Pancreas (tissue), 10 donors: ENCODE measurements at regions not wholly inside any gene's neighbourhood (a gene's known extent, or its start where the extent isn't known, plus 50 kb on each side); places are given as distances from the start of the nearest gene placed in this dataset.
A peak's percentile ranks its signal among the peaks of the same experiment; 100 is the strongest.

Source experiments
- ATAC-seq, 4 donors: fragments of 200-7000 bp; cut with Tn5 transposase; one replicate each; pipeline versions ENCODE4 v1.8.0 to v1.9.1; 2020; ENCODE audit warnings: mild to moderate bottlenecking in 4 of 4, moderate library complexity in 4 of 4
- DNase-seq, 6 donors: peaks; one replicate each; pipeline ENCODE4 v3.0.0-alpha.2; 2020
- FAIRE-seq: peaks from 2 replicates; lab custom pipeline; 2012; peaks lifted over from hg19 to GRCh38; lab: Jason Lieb, UNC
- H3K27ac ChIP-seq, 4 donors: fragments of 200-600 bp; sonication (generic); 1 replicate in 3 of 4; 2 replicates in 1 of 4; pipeline versions ENCODE4 v1.5.0 to v1.8.0; 2020
- H3K27me3 ChIP-seq, 4 donors: fragments of 200-600 bp; one replicate each; pipeline ENCODE4 v1.8.0; 2021
- H3K36me3 ChIP-seq, 3 donors: fragments of 200-600 bp; sonication (generic) in 1 of 3; one replicate each; pipeline versions ENCODE4 v1.5.0 to v1.8.0; 2020 to 2021
- H3K4me1 ChIP-seq, 3 donors: fragments of 200-600 bp; one replicate each; pipeline ENCODE4 v1.8.0; 2021
- H3K4me3 ChIP-seq, 4 donors: fragments of 200-600 bp; sonication (generic) in 2 of 4; one replicate each; pipeline versions ENCODE4 v1.5.0 to v1.8.0; 2020 to 2021
- H3K9me3 ChIP-seq, 4 donors: fragments of 200-600 bp; one replicate each; pipeline ENCODE4 v1.8.0; 2021
- CTCF ChIP-seq, 4 donors: fragments of 200-600 bp; sonication (generic) in 3 of 4; IDR thresholded peaks; one replicate each; pipeline versions ENCODE4 v1.5.0 to v1.8.0; 2021; ENCODE audit warnings: antibody characterized with exemption in 4 of 4
- WGBS, 2 donors: extraction: QIAGEN DNeasy Blood & Tissue Kit; methylation state at CpG; one replicate each; pipeline ENCODE4 v1.1.7; 2013; 5-methylcytosine and 5-hydroxymethylcytosine counted together
- intact Hi-C, 3 donors: fragments of 100-400 bp; cut with DNase I; formaldehyde crosslinking; loops; one replicate each; pipeline versions ENCODE4 v1.11.1 to v1.14.2; 2022
- donor health status: healthy with polysubstance abuse.
- donor health status: DM: no; HTN: no; CAD: no; lungs with moderate emphysema.
- donor health status: DM: no; HTN: no; CAD: no.
- donor health status: control.
- donor health status: control.
- donor health status: Bipolar disorder and iron deficiency.
- donor health status: DM: yes; HTN: yes; CAD: no.
- donor health status: DM: no; HTN: no; CAD: no.
- donor health status: DM: no; HTN: no; CAD: no.
- donor health status: DM: yes; HTN: yes; CAD: no.

GRCh38 chr6:165991341-165991740 lies 176.3 kb downstream of the TBXT start:
- Histone ChIP-seq H3K27me3 (peaks cover 0 to 6% (median 0%) of the 10 kb centered on the region in 4 donors), H3K4me3 (no peak overlapping the region), H3K27ac (no peak overlapping the region), H3K36me3 (no peaks in the 10 kb centered on the region), H3K9me3 (no peaks in the 10 kb centered on the region), H3K4me1 (peaks cover 0 to 3% (median 0%) of the 10 kb centered on the region in 3 donors)
- no peak for TF ChIP-seq CTCF (IDR thresholded peaks at IDR 0.05)
- DNase-seq (no peak), ATAC-seq (no peak), FAIRE-seq (no peak)
- 62 to 76% methylated on average over 14 of the region's 14 CpGs for WGBS, 2 donors
- intact Hi-C loops, result no loop called here

GRCh38 chr6:165990216-165990615 lies 177.4 kb downstream of the TBXT start:
- peaks cover 0 to 6% (median 0%) of the 10 kb centered on the region in 4 donors for H3K27me3 ChIP-seq
- no peak for TF ChIP-seq CTCF (IDR thresholded peaks at IDR 0.05)
- intact Hi-C loops, result no loop called here
- DNase-seq, result no peak
- peaks cover 0 to 3% (median 0%) of the 10 kb centered on the region in 3 donors for H3K4me1 ChIP-seq
- H3K36me3 ChIP-seq, result no peaks in the 10 kb centered on the region
- ATAC-seq, result no peak
- no peak overlapping the region for H3K27ac ChIP-seq
- WGBS, 2 donors, result 47 to 56% methylated on average over 2 of the region's 2 CpGs
- H3K4me3 ChIP-seq, result no peak overlapping the region
- H3K9me3 ChIP-seq, result no peaks in the 10 kb centered on the region
- FAIRE-seq, result no peak

- intact Hi-C loops, result no loop called here
- ATAC-seq, result peak in 3 of 4 donors; percentile 40 to 49 (median 40)
- Histone ChIP-seq H3K4me3 (peak overlapping the region in 2 of 4 donors; percentile 10 to 37), H3K27me3 (peaks cover 0 to 6% (median 0%) of the 10 kb centered on the region in 4 donors), H3K27ac (peak overlapping the region in 1 of 4 donors; percentile 22), H3K4me1 (peaks cover 0 to 3% (median 0%) of the 10 kb centered on the region in 3 donors), H3K36me3 (no peaks in the 10 kb centered on the region), H3K9me3 (no peaks in the 10 kb centered on the region)
- no peak for TF ChIP-seq CTCF (IDR thresholded peaks at IDR 0.05)
- no peak for FAIRE-seq
- no peak for DNase-seq
- 3 to 4% methylated on average over 39 to 43 of the region's 43 CpGs for WGBS, 2 donors
These were observed 178.7 kb downstream of the TBXT start for GRCh38 chr6:165988757-165989456.

- Histone ChIP-seq H3K4me3 (peak overlapping the region in 2 of 4 donors; percentile 10 to 37), H3K9me3 (no peaks in the 10 kb centered on the region), H3K27ac (peak overlapping the region in 1 of 4 donors; percentile 22), H3K27me3 (peaks cover 0 to 6% (median 0%) of the 10 kb centered on the region in 4 donors), H3K36me3 (no peaks in the 10 kb centered on the region), H3K4me1 (peaks cover 0 to 3% (median 0%) of the 10 kb centered on the region in 3 donors)
- intact Hi-C loops, result no loop called here
- no peak for TF ChIP-seq CTCF (IDR thresholded peaks at IDR 0.05)
- ATAC-seq (peak in 1 of 4 donors; percentile 26), DNase-seq (no peak), FAIRE-seq (no peak)
- WGBS, 2 donors, result 1% methylated on average over 28 to 29 of the region's 29 CpGs
These were observed 179.3 kb downstream of the TBXT start for GRCh38 chr6:165988302-165988756.
